K562 (cell line): ENCODE measurements at regions not wholly inside any gene's neighbourhood (a gene's known extent, or its start where the extent isn't known, plus 50 kb on each side); places are given as distances from the start of the nearest gene placed in this dataset.

Experiments
- ATAC-seq: fragments of 200-7000 bp; cut with Tn5 transposase; 3 replicates; pipeline ENCODE4 v1.9.1; 2020; ENCODE audit warnings: moderate library complexity
- BruUV-seq: library from RNA; stranded (reverse); fragments of 400-500 nt; replicated peaks from 2 replicates; lab custom pipeline; 2021; lab: Mats Ljungman, UMichigan
- CTCF ChIA-PET: fragments of 300-600 bp; formaldehyde crosslinking; extraction: SDS; loops from one replicate; lab custom pipeline; 2021; ENCODE audit warnings: low intra/inter-chr PET ratio; lab: Yijun Ruan, JAX
- POLR2A ChIA-PET: fragments of 300-600, 350-650 bp; sonication (Branson Sonifier 250); formaldehyde crosslinking; extraction: SDS; loops from one replicate; lab custom pipeline; 2021; ENCODE audit warnings: antibody characterized with exemption, inconsistent platforms; lab: Yijun Ruan, JAX
- DNase-seq, 4 experiments: peaks; one replicate each; pipeline versions ENCODE4 v3.0.0 to v3.0.0-alpha.2; 2011 to 2018; ENCODE audit warnings: low spot score in 3 of 4, mixed read lengths in 3 of 4; ENCODE audit errors: extremely low read depth in 1 of 4
- FAIRE-seq: peaks from 2 replicates; lab custom pipeline; 2011; peaks lifted over from hg19 to GRCh38; lab: Jason Lieb, UNC
- H2AFZ ChIP-seq: 2 replicates; pipeline ENCODE4 v1.6.0; 2011; ENCODE audit warnings: low read depth, low read length, control low read depth, inconsistent platforms
- H3K27ac ChIP-seq: fragments of 200-600 bp; 3 replicates; pipeline ENCODE4 v1.8.0; 2011; ENCODE audit warnings: low read depth, mild to moderate bottlenecking, control low read depth, inconsistent platforms, low read length, moderate library complexity, mixed read lengths; ENCODE audit errors: extremely low read depth
- H3K27me3 ChIP-seq, 2 experiments: fragments of 300-600 bp in 1 of 2; 2 replicates in 1 of 2; 3 replicates in 1 of 2; pipeline versions ENCODE4 v1.6.0 to v1.8.0; 2011; ENCODE audit warnings: inconsistent platforms in 2 of 2, low read length in 2 of 2, mild to moderate bottlenecking in 1 of 2, mixed read lengths in 1 of 2, moderate library complexity in 1 of 2; ENCODE audit not compliant: control insufficient read depth in 2 of 2, insufficient read depth in 2 of 2
- H3K36me3 ChIP-seq: fragments of 300-600 bp; 3 replicates; pipeline ENCODE4 v1.8.0; 2011; ENCODE audit warnings: mild to moderate bottlenecking, low read length, inconsistent platforms; ENCODE audit not compliant: control insufficient read depth, insufficient read depth
- H3K4me1 ChIP-seq, 2 experiments: fragments of 200-600 bp in 1 of 2; replicated peaks in 1 of 2; 2 replicates in 1 of 2; 3 replicates in 1 of 2; pipeline versions ENCODE4 v1.5.1 to v1.8.0; 2011; ENCODE audit warnings: inconsistent platforms in 2 of 2, low read length in 2 of 2, mild to moderate bottlenecking in 1 of 2, mixed read lengths in 1 of 2, moderate library complexity in 1 of 2; ENCODE audit not compliant: control insufficient read depth in 2 of 2, insufficient read depth in 2 of 2
- H3K4me2 ChIP-seq: 2 replicates; pipeline ENCODE4 v1.6.1; 2011; ENCODE audit warnings: low read length, control low read depth, inconsistent platforms, mixed read lengths; ENCODE audit not compliant: insufficient read depth
- H3K4me3 ChIP-seq: fragments of 200-600 bp; sonication (generic), shearing (Covaris generic); 2 replicates; pipeline ENCODE4 v1.5.1; 2016; ENCODE audit warnings: control low read depth, inconsistent platforms
- H3K79me2 ChIP-seq: fragments of 200-600 bp; 3 replicates; pipeline ENCODE4 v1.8.0; 2011; ENCODE audit warnings: low read length, inconsistent platforms; ENCODE audit not compliant: control insufficient read depth, insufficient read depth
- H3K9ac ChIP-seq, 2 experiments: 2 replicates each; pipeline versions ENCODE4 v1.6.0 to v1.6.1; 2011; ENCODE audit warnings: low read depth in 2 of 2, low read length in 2 of 2, control low read depth in 1 of 2, inconsistent platforms in 1 of 2, mild to moderate bottlenecking in 1 of 2, mixed read lengths in 1 of 2; ENCODE audit not compliant: insufficient read depth in 1 of 2
- H3K9me1 ChIP-seq: one replicate; pipeline ENCODE4 v1.6.0; 2011; ENCODE audit warnings: inconsistent platforms, mild to moderate bottlenecking, low read length, moderate library complexity; ENCODE audit not compliant: control insufficient read depth, insufficient read depth
- H3K9me3 ChIP-seq: replicated peaks from 2 replicates; pipeline ENCODE4 v1.5.1; 2011; ENCODE audit warnings: low read depth, low read length, inconsistent platforms; ENCODE audit not compliant: control insufficient read depth, insufficient read depth
- H4K20me1 ChIP-seq: replicated peaks from 2 replicates; pipeline ENCODE4 v1.6.1; 2011; ENCODE audit warnings: low read length, inconsistent platforms, mixed read lengths; ENCODE audit not compliant: control insufficient read depth, insufficient read depth
- FIP1L1 ChIP-seq: fragments of 200-400 bp; formaldehyde crosslinking; IDR thresholded peaks from 2 replicates; pipeline ENCODE4 v1.6.1; 2018; ENCODE audit warnings: mild to moderate bottlenecking, low read depth, low read length; ENCODE audit not compliant: poor library complexity, severe bottlenecking
- RNF2 ChIP-seq: sonication (generic); IDR thresholded peaks from 2 replicates; pipeline ENCODE4 v1.6.1; 2016
- THAP12 ChIP-seq: fragments of 250-450 bp; sonication (Bioruptor Pico); IDR thresholded peaks from 2 replicates; pipeline ENCODE4 v1.9.0; 2021; ENCODE audit warnings: mild to moderate bottlenecking, inconsistent platforms
- ZNF316 ChIP-seq: fragments of 450-650 bp; IDR thresholded peaks from 2 replicates; pipeline ENCODE4 v1.6.1; 2016
- ZNF507 ChIP-seq: conservative IDR thresholded peaks from 2 replicates; pipeline ENCODE4 v1.6.1; 2017; ENCODE audit warnings: missing genetic modification characterization, missing compliant biosample characterization
- WGBS: fragments of 100-300 bp; shearing (Covaris generic); methylation state at CpG from one replicate; pipeline ENCODE4 v1.1.6; 2016; ENCODE audit warnings: low coverage, mixed read lengths; ENCODE audit not compliant: insufficient coverage; ENCODE audit errors: missing lambda C conversion rate; 5-methylcytosine and 5-hydroxymethylcytosine counted together
- in situ Hi-C: fragments of 300-500 bp; cut with MboI; formaldehyde crosslinking; loops from 4 replicates; pipeline ENCODE4 v1.15.0; 2018; ENCODE audit warnings: inconsistent platforms, mixed read lengths
- intact Hi-C: fragments of 100-400 bp; cut with micrococcal nuclease; formaldehyde crosslinking; loops from 2 replicates; pipeline ENCODE4 v1.14.2; 2022

GRCh38 chr13:85710545-85710944 is 88.7 kb downstream of the SLITRK6 start:
- in situ Hi-C loops (no loop called here), intact Hi-C loops (no loop called here)
- 0% methylated on average over 4 of the region's 4 CpGs for WGBS
- Histone ChIP-seq H3K9me3 (no peaks in the 10 kb centered on the region), H3K4me1 (no peaks in the 10 kb centered on the region)
- ATAC-seq: no peak
- TF ChIP-seq THAP12 (CRISPR knock-in tag) (no peak), FIP1L1 (no peak), ZNF507 (no peak), ZNF316 (0 out of 2 replicates have a peak, but pooled peaks have one; percentile 19), RNF2 (no peak)
- TF ChIP-seq, all 486 proteins: peak for 1
- BruUV-seq: no TSS peak
- FAIRE-seq (no peak), DNase-seq (no peak)
- ChIA-PET POLR2A (no interaction called here), CTCF (no interaction called here)
- Histone ChIP-seq H3K9ac (no peak overlapping the region), H3K79me2 (no peaks in the 10 kb centered on the region), H2AFZ (no peak overlapping the region), H3K9me1 (no peaks in the 10 kb centered on the region), H4K20me1 (no peaks in the 10 kb centered on the region), H3K4me2 (no peak overlapping the region), H3K36me3 (no peaks in the 10 kb centered on the region), H3K27ac (no peak overlapping the region), H3K27me3 (no peaks in the 10 kb centered on the region), H3K4me3 (no peak overlapping the region)
